BLaER1 treated with 17β-estradiol and CSF1 and Interleukin-3, amounts not matched to agents 10 nM and 100 nM (cell line): ENCODE measurements at regions not wholly inside any gene's neighbourhood (a gene's known extent, or its start where the extent isn't known, plus 50 kb on each side); places are given as distances from the start of the nearest gene placed in this dataset.
"Not testable (repeated sequence)": the region's sequence is repeated elsewhere in the genome, so short reads cannot be mapped to it uniquely, and the experiment has no call there.

Experiments
- H3K27ac ChIP-seq, 11 experiments: shearing (Covaris generic); formaldehyde crosslinking; 2 replicates each; pipeline ENCODE4 v1.8.1; 2022
- H3K27me3 ChIP-seq, 11 experiments: shearing (Covaris generic); formaldehyde crosslinking; 2 replicates each; pipeline ENCODE4 v1.8.1; 2022
- H3K36me3 ChIP-seq, 11 experiments: shearing (Covaris generic); formaldehyde crosslinking; 2 replicates each; pipeline ENCODE4 v1.8.1; 2022
- H3K4me1 ChIP-seq, 10 experiments: shearing (Covaris generic); formaldehyde crosslinking; 2 replicates each; pipeline ENCODE4 v1.8.1; 2022
- H3K4me2 ChIP-seq, 11 experiments: shearing (Covaris generic); formaldehyde crosslinking; 2 replicates each; pipeline ENCODE4 v1.8.1; 2022
- H3K4me3 ChIP-seq, 10 experiments: shearing (Covaris generic); formaldehyde crosslinking; 2 replicates each; pipeline ENCODE4 v1.8.1; 2022
- H3K9ac ChIP-seq, 11 experiments: shearing (Covaris generic); formaldehyde crosslinking; 2 replicates each; pipeline ENCODE4 v1.8.1; 2022
- H3K9me3 ChIP-seq, 11 experiments: shearing (Covaris generic); formaldehyde crosslinking; replicated peaks in 1 of 11; 2 replicates each; pipeline ENCODE4 v1.8.1; 2022
- H4K20me1 ChIP-seq, 11 experiments: shearing (Covaris generic); formaldehyde crosslinking; 2 replicates each; pipeline ENCODE4 v1.8.1; 2022
- Cebpa-rat ChIP-seq, 11 experiments: shearing (Covaris generic); IDR thresholded peaks; 2 replicates each; pipeline ENCODE4 v1.8.1; 2022

GRCh38 chr2:49343638-49344037 is 189.3 kb upstream of the FSHR start:
- Histone ChIP-seq H4K20me1 (no peaks in the 10 kb centered on the region), H3K27me3 (no peaks in the 10 kb centered on the region), H3K36me3 (no peaks in the 10 kb centered on the region), H3K4me2 (no peak overlapping the region), H3K9ac (no peak overlapping the region), H3K4me1 (no peaks in the 10 kb centered on the region), H3K4me3 (no peak overlapping the region), H3K9me3 (no peaks in the 10 kb centered on the region), H3K27ac (no peak overlapping the region)
- no peak for TF ChIP-seq Cebpa-rat (IDR thresholded peaks at IDR 0.05)

GRCh38 chr2:49342156-49342555 is 187.8 kb upstream of the FSHR start:
- Histone ChIP-seq H3K9me3 (no peaks in the 10 kb centered on the region), H3K36me3 (no peaks in the 10 kb centered on the region), H3K4me1 (no peaks in the 10 kb centered on the region), H3K4me2 (no peak overlapping the region), H3K27me3 (no peaks in the 10 kb centered on the region), H3K9ac (no peak overlapping the region), H3K4me3 (no peak overlapping the region), H3K27ac (no peak overlapping the region), H4K20me1 (no peaks in the 10 kb centered on the region)
- no peak for TF ChIP-seq Cebpa-rat (IDR thresholded peaks at IDR 0.05)

DNA sequence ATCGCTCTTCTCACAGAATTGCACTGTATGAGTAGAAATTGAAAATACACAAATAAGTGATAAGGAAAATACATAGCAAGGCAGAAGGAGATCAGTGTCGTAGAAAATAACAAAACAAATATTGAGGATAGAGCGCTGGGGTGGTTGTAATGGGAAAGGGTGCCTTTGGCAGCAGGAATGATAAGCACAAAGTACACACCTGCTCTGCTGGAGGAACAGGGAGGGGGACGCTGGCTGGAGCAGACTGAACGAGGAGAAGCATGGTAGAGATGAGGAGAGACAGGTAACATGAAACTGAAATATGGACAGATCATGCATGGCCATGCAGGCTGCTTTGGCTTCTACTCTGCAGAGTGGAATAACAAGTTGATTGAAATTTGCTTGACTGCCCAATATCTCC is 181.2 kb upstream of the FSHR start:
- H3K9me3 ChIP-seq = no peaks in the 10 kb centered on the region
- no peak for TF ChIP-seq Cebpa-rat (IDR thresholded peaks at IDR 0.05)
- no peaks in the 10 kb centered on the region for H3K36me3 ChIP-seq
- no peak overlapping the region for H3K27ac ChIP-seq
- no peaks in the 10 kb centered on the region for H3K27me3 ChIP-seq
- H3K4me2 ChIP-seq = no peak overlapping the region
- no peak overlapping the region for H3K4me3 ChIP-seq
- no peak overlapping the region for H3K9ac ChIP-seq
- no peaks in the 10 kb centered on the region for H4K20me1 ChIP-seq
- no peaks in the 10 kb centered on the region for H3K4me1 ChIP-seq

DNA sequence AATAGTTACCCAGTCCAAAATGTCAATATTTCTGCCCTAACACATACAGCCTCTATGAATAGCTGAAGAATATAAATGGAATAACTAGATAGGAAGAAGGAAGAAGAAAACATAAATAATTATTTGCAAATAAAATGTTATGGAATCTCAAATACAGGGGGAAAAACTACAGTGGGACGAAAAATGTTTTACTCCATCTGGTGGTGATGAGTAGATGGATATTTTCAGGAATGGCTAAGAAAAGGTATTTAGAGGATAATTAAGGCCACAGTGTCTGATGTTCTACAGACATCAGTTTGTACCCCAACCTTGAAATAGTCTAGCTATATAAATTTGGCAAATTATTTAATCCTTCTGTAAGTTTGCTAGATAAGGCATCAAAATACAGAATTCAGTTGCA is 178.1 kb upstream of the FSHR start:
- Histone ChIP-seq H3K27me3 (no peaks in the 10 kb centered on the region), H3K36me3 (no peaks in the 10 kb centered on the region), H3K9me3 (no peaks in the 10 kb centered on the region), H3K9ac (no peak overlapping the region), H3K4me3 (no peak overlapping the region), H3K27ac (no peak overlapping the region), H4K20me1 (no peaks in the 10 kb centered on the region), H3K4me2 (no peak overlapping the region), H3K4me1 (no peaks in the 10 kb centered on the region)
- TF ChIP-seq Cebpa-rat (IDR thresholded peaks at IDR 0.05) = no peak

- H3K27me3 ChIP-seq = no peaks in the 10 kb centered on the region
- H3K4me3 ChIP-seq = no peak overlapping the region
- no peaks in the 10 kb centered on the region for H3K36me3 ChIP-seq
- no peak for TF ChIP-seq Cebpa-rat (IDR thresholded peaks at IDR 0.05)
- H3K9ac ChIP-seq = no peak overlapping the region
- H3K4me2 ChIP-seq = no peak overlapping the region
- H3K4me1 ChIP-seq = no peaks in the 10 kb centered on the region
- no peak overlapping the region for H3K27ac ChIP-seq
- H3K9me3 ChIP-seq = peaks cover 0 to 8% (median 5%) of the 10 kb centered on the region in 11 experiments; a peak in 8 of 22 replicates
- H4K20me1 ChIP-seq = no peaks in the 10 kb centered on the region
Observed at GRCh38 chr2:49318531-49318930, 164.2 kb upstream of the FSHR start.

DNA sequence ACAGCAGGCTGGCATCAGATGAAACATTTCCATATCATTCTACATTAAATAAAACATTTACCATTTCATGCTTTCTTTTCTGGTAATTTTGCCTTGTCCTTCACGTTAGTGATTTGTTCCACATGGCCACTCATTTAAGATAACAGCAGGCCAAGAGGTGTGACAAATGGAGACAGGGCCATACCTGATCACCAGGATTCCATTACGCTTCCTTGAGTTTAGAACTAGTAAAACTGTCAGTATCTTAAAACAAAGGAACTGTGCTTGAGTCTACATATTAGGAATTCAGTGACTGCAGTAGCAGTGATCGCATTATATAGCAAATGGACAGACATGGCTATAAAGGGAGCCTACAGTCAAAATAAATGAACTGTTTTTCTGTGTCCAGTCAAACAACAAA is 155.1 kb upstream of the FSHR start:
- H3K9me3 ChIP-seq = no peaks in the 10 kb centered on the region
- no peaks in the 10 kb centered on the region for H4K20me1 ChIP-seq
- no peaks in the 10 kb centered on the region for H3K36me3 ChIP-seq
- no peak overlapping the region for H3K4me2 ChIP-seq
- no peak overlapping the region for H3K9ac ChIP-seq
- no peak overlapping the region for H3K27ac ChIP-seq
- no peak for TF ChIP-seq Cebpa-rat (IDR thresholded peaks at IDR 0.05)
- H3K4me1 ChIP-seq = no peaks in the 10 kb centered on the region
- no peaks in the 10 kb centered on the region for H3K27me3 ChIP-seq
- H3K4me3 ChIP-seq = no peak overlapping the region

DNA sequence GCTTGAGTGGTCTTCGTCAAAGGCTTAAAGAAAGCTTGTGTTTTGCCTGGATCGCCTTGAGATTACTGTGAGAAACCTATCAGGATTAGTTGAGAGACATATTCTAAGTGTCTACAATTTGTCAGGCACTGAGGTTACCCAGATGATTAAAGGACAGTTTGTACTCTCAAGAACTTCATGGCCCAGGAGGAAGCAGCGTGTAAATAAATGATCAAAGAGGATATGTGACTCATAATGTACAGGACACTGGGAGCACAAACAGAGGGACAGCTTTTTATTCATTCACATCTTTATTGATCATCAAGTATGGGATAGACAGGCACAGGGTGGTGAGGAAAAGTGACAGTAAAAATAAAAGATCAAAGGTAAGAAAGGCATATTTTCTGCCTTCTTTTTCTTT is 152.6 kb upstream of the FSHR start:
- H4K20me1 ChIP-seq = no peaks in the 10 kb centered on the region
- H3K9ac ChIP-seq = no peak overlapping the region
- no peak overlapping the region for H3K27ac ChIP-seq
- H3K36me3 ChIP-seq = no peaks in the 10 kb centered on the region
- no peak for TF ChIP-seq Cebpa-rat (IDR thresholded peaks at IDR 0.05)
- H3K4me3 ChIP-seq = no peak overlapping the region
- no peaks in the 10 kb centered on the region for H3K27me3 ChIP-seq
- 0 out of 22 replicates have a peak, but pooled peaks cover 0 to 7% (median 0%) of the 10 kb centered on the region in 11 experiments for H3K9me3 ChIP-seq
- no peaks in the 10 kb centered on the region for H3K4me1 ChIP-seq
- no peak overlapping the region for H3K4me2 ChIP-seq

DNA sequence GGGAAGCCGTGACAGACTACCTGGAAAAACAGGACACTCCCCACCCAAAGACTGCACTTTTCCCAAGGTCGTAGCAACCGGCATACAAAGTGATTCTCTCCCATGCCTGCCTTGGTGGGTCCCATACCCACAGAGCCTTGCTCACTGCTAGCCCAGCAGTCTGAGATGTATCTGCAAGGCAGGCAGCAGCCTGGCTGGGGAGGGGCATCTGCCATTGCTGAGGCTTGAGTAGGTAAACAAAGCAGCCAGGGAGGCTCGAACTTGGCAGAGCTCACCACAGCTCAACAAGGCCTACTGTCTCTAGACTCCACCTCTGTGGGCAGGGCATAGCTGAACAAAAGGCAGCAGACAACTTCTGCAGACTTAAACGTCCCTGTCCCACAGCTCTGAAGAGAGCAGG is 144.4 kb upstream of the FSHR start:
- H3K27me3 ChIP-seq, H4K20me1 ChIP-seq, H3K9ac ChIP-seq, H3K27ac ChIP-seq, H3K4me1 ChIP-seq, H3K4me3 ChIP-seq, H3K4me2 ChIP-seq, H3K9me3 ChIP-seq, H3K36me3 ChIP-seq: not testable (repeated sequence)

- Histone ChIP-seq H3K36me3 (no peaks in the 10 kb centered on the region), H3K4me1 (no peaks in the 10 kb centered on the region), H3K4me2 (no peak overlapping the region), H4K20me1 (no peaks in the 10 kb centered on the region), H3K4me3 (no peak overlapping the region), H3K9ac (no peak overlapping the region), H3K27me3 (no peaks in the 10 kb centered on the region), H3K27ac (no peak overlapping the region), H3K9me3 (no peaks in the 10 kb centered on the region)
- peak in 1 of 11 experiments; percentile 30; a peak in 1 of 22 replicates for TF ChIP-seq Cebpa-rat (IDR thresholded peaks at IDR 0.05)
Observed at GRCh38 chr2:49298230-49298629, 143.9 kb upstream of the FSHR start.

- Histone ChIP-seq H3K4me3 (no peak overlapping the region), H3K4me2 (no peak overlapping the region), H3K27me3 (no peaks in the 10 kb centered on the region), H3K36me3 (no peaks in the 10 kb centered on the region), H3K9ac (no peak overlapping the region), H4K20me1 (no peaks in the 10 kb centered on the region), H3K9me3 (no peaks in the 10 kb centered on the region), H3K27ac (no peak overlapping the region), H3K4me1 (no peaks in the 10 kb centered on the region)
- no peak for TF ChIP-seq Cebpa-rat (IDR thresholded peaks at IDR 0.05)
Observed at GRCh38 chr2:49296107-49296867, 142.0 kb upstream of the FSHR start.
